Embryonic facial prominence (tissue), 1 donor: ENCODE measurements at regions not wholly inside any gene's neighbourhood (a gene's known extent, or its start where the extent isn't known, plus 50 kb on each side); places are given as distances from the start of the nearest gene placed in this dataset.

Source experiments
- DNase-seq: peaks from one replicate; pipeline ENCODE4 v3.0.0-alpha.2; 2016; ENCODE audit errors: extremely low spot score

DNA sequence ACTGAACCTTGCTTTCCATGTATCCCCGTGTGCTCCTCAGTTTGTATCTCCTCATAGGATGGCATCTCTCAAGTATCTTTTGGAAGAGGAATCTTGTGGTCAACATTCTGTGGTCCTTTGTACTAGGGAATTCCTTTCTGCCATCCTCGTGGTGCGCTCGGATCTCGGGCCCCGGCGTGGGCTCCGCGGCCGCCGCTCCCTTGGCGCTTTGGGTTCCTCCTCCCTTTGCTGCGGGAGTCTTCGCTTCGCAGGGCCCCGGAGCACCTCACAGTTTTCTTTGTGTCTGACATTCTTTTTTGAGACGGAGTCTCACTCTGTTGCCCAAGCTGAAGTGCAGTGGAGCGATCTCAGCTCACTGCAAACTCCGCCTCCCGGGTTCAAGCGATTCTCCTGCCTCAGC, 264.7 kb downstream of the IRS2 start:
- DNase-seq: no peak

DNA sequence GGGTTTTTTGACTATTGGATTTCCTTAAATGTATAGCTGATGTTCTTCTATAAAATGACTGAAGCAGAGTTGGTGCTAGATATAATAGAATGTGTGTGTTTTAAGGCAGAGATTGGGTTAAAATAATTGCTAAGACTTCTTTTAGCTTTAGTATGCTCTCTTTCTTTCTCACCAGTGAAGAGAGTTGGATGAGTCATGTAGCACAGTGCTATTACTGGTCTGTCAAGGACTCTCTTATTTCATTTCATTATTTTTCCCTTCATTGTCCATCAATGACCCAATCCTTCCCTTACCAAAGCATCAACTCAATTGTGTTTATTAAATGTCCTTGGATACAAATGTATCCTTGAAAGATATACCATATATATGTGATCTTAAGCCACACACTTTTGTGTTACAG, 268.9 kb downstream of the IRS2 start:
- DNase-seq: no peak

DNA sequence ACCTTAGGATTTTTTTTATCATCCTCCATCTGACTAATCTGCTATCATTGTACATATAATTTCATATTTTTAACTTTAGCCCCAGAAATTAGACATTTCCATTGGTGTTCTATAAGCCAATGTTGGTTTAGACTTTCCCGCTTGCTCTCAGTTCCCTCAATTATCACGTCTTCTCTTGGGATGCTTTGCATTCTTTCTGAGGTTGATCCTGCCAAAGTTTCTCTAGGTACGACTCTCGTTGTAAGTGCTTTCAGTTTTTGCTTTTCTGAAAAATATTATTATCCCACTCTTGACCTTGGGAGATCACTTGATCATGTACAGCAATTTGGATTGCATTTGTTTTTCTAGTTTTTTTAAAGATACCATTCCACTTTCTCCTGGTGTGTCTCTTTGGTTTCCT, 270.2 kb downstream of the IRS2 start:
- no peak for DNase-seq

DNA sequence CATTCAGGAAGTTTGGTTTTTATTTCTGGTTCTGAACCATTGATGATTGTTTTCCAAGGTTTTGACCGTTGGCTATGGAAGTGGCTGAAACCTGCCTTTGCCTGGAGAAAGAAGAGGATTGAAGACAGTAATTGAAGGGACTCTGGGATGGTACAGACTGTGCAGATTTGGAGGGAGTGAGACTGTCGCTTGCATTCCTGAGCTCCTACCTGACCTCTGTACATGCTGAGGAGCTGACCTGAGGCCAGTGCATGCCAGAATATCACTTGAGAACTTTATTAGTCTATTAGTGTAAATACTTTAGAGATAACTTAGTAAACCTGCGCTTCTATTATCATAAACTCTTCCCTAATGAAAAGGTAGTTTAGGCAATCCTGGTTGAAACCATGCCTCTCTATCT, 276.4 kb downstream of the IRS2 start:
- DNase-seq: no peak

DNA sequence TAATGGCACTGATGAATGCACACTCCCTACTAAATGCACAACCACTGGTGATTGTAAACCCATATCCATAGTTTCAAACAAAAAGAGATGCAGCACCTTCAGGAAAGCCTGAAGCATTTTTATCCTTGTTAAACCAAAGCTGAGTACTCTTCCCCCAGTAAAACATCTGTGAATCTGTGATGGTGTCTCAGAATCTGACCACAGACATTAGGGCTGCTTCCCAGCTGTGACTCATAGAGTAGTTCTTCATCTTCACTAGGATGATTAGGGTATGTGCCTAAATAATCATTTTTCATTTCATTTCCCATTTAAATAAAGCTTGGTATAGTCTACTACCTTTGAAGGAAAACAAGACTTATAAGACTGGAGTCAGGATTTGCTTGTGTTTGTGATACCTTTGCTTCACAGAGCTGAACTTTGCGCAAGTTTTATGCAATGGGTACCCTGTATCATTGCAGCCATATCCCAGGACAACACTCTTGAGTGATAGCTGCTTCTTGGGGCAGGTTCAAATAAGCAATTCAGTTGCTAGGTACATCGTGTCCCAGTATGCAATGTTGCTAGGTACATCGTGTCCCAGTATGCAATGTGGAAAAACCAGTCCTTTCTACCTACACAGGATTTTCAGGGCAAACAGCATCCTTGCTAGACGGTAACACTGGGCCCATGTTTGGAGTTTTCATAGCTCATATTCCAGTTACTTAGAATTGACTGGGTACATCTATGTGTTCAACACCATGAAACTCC, 277.1 kb downstream of the IRS2 start:
- DNase-seq: no peak

DNA sequence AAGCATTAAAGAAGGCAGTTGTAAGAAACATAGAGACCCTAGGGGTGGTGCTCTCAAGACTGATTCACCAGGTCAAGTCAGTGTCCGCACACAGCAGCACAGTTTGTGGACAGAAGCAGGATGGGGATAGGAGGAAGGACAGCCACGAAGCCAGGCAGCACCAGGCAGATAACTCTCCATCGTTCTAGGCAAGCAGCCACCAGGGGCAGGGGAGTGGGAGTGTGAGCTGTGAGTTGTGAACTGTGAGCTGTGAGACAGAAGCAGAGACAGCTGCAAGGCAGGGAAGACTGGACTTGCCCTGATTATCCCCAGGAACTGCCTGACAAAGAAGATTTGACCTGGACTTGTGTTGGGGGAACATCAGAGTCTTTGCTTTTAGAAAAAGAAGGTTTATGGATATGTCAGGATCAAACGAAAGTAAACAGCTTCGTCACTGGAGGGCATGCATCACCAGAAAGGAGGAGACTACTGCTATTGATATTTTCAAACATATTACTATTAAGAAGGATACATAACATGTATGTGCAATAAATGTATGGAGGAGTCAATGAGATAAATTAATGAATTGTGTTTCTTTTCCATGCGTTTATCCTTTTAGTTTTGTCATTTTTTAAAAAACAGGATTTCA, 286.1 kb downstream of the IRS2 start:
- no peak for DNase-seq

DNA sequence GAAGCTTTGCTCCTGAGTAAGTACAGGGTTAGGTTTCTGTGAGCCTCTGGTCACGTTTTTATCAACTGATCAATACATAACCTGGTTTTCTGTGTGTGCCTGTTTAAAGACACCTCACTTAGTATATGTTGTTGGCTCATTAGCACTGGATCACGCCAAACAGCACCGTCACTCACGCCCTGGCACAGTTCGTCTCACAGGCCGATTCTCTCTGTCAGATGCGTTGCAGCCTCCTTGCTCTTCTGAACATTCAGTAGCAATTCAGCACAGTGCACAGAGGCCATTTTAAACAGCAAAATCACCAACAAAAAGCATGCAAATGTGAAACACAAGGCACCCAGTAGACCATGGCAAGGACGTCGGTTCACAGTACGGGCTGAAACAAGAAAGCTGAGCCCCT, 288.5 kb downstream of the IRS2 start:
- DNase-seq: no peak

DNA sequence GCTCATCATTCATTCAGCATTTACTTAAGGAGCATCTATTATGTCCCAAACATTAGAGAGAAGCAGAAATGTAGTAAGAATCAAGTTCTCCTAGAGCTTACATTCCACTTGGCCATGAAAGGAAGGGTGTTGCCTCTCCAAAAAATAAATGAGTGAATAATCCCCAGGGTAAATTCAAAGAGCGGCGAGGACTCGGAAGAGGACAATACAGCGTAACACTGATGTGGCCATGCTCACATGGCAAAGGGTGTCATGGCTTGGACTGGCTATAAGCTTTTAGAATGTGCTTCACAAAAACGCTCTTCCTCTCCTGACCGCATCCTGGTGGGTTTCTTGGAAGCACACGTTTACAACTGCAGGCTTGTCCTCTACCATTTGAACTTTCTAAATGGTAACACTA, 290.2 kb downstream of the IRS2 start:
- DNase-seq: no peak

DNA sequence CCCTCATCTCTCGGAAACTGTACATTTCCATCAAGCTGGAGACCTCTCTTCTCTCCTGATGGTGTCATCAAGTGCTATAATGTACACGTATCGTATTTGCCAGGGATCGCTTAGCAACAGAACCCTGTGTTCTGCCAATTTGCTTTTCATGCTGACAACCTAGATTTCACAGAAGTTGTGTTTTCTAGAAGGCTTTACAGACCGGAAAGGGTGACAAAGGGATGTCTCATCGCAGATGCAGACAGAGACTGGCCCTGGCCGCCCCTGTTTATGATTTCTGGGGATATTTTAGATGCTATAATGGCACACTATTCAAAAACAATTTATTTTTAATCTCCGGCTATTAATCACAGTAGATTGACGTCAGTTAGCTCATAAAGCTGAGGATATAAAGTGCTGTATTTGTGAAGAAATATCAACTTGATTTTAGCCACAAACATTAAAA, 291.4 kb downstream of the IRS2 start:
- peak; percentile 20 for DNase-seq

DNA sequence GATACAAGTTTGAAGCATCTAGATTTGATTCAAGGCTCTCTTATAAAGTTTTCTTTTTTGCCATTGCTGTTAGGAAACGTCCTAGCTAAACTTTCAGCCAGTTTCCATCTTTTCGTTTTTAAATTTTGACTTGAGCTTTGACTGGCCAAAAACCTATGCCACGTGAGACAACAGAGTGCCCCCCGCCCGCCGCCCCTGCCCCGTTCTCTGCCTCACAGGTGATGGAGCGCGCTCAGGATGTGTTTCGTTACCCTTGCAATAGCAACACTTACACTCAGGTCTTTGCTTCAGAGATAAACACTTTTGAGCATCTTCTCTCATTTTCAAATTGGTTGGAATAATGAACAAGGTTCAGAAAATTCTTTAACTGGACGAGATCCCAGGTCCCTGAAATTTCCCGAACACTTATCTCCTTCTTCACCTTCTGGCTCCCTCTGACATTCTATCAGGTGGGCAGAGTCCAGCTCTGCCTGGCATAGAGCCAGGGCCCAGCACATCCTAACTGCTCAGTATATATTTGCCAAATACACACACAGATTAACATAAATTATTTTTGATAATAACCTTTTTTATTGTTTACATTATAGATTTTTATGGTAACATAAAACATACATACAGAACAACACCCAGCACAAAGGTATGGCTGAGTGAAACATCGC, 301.1 kb downstream of the IRS2 start:
- no peak for DNase-seq

DNA sequence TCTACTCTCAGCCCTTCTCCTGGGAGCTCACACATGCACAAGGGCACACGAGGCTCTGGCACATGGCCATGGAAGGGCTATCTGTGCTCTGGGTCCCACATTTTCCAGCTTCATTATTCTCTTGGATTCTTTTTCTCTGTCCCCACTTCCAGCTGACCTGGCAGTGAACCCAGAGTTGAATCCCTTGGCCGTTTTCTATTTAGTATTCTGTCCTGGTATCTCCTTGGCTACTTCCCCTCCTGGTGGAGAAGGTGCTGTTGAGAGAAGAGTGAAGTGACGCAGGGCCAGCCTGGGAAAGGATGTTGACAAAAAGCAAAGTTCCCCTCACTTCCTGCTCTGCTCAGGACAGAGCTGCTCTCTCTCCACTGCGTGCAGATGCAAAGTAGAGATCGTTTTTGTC, 303.1 kb downstream of the IRS2 start:
- DNase-seq: no peak

DNA sequence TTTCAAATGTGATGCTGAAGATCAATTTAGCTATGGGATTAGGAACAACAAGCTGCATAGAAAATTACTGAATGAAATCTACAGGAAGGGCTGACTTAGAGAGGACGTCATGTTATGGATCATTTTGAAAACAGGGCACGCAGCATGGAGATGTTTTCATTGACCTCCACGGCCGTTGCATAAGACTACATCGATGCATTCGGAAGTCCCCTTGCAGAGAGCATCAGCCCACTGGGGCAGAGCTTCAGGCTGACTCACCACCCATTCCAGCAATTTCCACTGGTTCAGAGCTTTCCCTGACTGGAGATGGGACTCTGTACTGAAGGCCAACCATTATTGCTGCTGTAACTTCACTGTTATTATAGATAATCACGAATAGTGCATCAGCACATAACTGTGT, 305.3 kb downstream of the IRS2 start:
- DNase-seq: no peak

DNA sequence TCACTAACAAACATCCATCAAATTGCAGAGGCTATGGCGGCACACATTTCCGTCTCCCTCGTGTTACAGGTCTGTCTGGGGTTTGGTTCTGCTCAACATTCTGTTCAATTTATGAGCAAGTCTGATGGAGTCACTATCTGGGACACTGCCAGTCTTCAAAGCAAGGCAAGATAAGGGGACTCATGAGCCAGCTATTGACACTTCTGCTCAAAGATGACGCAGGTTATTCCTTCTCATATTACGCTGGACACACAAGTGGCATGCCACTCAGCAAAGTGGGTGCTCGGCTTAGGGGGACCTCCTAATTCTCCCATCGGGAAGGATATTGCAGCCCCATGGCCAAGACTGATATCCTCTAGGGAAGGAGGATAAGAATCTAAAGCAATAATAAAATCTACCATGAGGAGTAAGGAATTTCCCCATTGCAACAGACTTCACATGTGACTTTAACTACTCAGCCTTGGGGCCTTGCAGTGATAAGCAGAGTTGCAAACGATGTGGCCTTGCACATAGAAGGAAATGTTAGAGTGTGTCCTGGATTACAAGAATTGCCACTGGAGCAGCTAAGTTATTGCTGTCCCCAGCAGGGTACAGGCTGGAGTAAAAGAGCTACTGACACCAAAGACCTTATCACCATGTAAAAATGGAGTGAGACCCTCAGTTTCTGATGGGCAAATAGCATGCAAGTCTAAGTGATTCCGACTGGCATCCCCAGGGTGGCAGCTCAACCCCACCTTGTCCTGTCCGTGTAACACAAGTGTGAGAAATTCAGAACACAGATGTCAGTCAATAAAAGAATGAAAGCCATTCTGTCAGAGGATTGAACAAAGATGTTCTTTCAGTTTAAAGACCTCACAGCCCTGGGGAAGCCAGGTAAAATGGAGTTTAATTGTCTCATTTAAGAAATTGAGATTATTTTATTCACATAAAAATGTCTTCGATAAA, 306.1 kb downstream of the IRS2 start:
- no peak for DNase-seq

DNA sequence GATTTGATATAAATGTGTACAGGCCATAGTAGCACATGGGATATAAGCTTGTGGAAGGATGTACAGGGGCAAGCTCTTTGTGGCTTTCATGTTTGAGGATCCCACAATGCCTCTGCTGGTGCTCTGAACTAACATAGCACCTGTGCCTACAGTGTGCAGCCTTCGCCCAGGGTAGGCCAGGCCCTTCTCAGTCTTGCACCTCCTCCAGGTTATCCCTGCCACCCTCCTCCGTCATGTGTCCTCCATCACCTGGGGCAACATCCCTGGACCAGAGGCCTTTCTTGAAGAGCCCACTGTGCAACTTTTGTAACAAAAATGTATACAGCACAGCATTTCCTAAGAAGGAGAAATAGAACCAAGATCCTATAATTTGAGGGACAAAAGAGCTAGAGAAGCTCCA, 306.8 kb downstream of the IRS2 start:
- DNase-seq: no peak

DNA sequence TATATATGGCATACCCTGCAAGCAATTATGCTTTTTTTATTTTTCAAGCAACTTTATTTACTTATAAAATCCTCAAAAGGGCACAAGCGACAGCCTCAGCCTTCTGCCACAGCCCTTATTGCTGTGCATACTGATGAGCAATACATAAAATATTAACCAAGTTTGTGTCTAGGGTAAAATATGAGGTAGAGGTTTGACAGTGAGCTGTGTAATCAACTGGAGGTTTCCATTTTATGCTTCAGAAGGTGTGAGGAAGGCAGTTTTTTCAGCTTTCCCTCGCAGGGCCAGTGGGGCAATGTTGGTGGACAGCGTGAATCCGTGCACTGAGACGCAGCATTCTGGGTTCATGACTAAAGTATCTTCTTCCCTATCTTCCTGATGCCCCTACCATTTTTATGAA, 310.4 kb downstream of the IRS2 start:
- DNase-seq: no peak

DNA sequence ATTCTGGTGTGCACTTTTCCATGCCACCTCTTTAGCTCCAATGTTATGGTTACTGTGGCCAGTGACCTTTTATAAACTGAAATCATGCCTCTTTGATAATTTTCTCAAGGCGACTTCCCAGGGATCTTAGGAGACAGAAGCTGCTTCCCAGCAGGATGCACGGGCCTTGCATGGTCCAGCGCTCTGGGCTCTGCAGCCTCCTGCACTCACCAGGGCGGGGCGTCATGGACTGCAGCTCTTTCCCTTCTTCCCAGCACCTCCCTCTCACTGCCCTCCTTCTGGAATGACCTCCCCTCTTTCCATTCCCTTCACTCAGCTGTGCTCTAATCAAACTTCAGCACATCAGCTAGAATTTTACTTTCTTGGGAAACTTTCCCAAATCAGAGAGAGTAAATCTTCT, 318.3 kb downstream of the IRS2 start:
- no peak for DNase-seq

DNA sequence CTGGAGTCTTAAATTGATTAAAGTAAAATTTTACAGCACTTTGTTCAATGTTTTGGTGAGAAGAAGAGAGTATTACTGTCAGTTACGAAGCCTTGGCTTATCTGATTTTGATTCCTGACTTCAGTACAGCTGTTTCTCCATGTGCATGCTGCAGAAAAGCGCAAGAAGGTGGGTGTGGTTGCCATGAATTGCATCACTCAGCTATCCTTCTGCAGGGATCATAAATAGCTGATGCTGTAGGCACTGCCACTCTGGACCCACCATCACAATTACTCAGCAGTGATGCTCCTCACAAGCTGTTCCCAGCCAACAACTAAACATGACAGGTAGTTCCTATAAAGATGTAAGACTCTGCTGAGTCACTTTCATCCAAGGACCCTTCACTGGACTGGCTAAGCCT, 321.2 kb downstream of the IRS2 start:
- DNase-seq: no peak

DNA sequence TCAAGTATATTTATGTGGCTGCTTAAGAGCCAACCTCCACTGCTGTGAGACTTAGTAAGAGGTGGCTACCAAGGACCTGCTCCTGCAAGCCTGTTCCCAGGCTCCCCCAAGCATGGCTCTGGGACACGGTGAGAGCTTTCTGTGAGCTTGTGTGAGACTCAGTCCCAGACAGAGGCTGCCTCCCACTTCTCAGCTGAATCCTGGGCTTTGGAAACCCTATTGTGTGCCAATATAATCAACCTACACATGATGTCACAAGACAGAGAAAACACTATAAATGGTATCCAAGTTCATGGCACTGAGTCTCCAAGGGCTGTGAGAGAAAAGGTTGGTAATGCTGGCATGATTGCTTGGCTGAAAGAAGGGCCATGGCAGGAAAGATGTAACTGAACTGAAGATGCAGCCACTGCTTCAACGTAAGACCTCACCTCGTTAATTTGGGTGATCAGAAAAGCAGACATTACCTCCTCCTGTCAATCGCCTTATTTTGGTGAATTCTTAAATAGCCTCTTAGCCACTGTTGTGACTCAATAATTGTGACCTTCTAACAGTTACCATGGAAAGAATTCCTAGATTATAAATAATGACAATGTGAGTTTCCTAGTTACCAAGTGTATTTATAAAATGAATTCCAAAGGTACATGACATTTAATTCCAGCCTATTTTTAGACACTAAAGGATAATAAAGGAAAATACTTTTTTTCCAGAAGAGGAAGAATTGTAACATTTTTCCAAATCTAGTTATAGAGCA, 332.0 kb downstream of the IRS2 start:
- no peak for DNase-seq

DNA sequence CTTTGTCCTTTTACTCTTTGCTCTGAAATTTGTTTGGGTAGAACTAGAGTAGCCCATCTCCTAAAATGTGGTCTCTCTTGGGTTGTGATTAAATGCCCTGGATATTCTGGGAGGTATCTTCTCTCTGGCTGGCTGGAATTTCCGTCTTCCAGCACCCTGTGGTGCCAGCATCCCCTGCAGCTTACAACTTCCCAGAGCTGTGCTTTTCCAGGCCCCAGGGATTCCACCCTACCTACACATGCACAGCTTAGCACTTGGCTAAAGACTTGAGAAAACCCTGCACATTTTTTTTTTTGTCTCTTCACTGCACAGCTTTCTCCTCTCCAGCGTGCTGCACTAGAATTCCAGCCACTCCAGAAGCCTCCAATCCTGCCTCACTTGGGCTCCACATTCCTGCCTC, 334.7 kb downstream of the IRS2 start:
- no peak for DNase-seq

DNA sequence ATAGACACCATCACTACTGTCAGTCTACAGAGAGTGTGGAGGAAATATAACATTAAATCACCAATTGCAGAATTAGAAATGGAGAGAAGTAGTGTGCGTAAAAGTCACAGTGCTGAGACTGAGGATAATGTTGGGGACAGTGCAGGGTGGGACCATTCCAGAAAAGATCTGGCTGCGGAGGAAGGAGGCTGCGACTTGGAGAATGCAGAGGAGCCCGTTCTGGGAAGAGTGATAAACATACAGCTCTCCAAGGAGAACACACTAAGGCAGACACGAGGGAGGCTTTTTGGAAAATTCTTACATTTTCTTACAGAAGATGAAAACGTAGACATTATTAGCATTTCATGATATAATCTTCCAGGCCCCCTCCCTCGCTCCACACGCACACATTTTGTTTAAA, 337.8 kb downstream of the IRS2 start:
- no peak for DNase-seq

DNA sequence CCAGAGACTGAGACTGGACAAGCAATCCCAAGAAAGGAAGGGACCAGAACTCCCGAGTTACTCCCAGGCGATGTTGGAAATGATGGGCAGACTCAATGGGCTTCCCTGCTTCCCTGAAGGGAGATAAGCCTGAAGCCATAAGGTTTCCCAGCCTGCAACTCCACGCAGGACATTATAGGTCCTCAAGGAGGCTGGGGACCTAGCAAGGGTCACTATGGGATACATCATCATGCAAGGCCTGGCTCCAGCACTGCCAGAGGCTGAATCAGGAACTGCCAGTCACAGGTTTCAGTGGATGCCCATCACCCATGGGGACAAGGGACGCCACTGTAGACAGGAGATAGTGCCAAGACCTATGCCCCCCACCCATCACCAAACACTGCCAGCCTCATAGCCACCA, 338.7 kb downstream of the IRS2 start:
- DNase-seq: no peak
